ENCODE measurements at regions not wholly inside any gene's neighbourhood (a gene's known extent, or its start where the extent isn't known, plus 50 kb on each side); places are given as distances from the start of the nearest gene placed in this dataset.

DNA sequence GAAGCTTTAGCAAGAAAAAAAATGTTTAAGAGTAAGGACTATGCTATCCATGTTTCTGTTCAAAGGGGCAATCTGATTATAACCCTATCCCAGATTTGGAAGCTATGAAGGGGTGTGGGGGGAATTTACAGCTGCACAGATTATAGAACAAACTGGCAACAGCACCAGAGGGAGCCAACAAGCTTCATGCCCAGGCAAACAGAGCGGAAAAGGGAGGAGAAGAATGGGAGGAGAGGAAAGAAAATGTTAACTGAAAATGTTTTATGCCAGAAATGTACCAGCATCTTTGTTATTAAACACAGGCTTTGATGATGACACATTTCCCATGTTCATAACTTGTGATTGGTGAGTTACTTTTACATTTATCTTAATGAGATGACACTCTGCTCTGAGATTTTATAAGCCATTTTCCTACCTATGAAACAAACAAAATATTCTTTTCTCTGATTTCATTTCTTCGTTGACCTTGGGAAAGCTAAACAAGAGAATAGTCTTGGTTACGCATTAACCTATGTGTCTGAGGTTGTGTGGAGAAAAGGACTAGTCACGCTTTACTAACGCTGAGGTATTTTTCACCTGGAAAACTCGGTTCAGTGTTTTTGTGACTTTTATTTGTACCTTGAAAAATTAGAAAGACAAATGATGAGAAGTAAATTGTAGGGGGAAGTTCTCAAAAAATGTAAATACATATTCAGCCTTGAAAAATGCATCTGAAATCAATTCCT is 235.8 kb upstream of the MIR17HG start:
- no peaks in the 10 kb centered on the region for H3K27me3 Mint-ChIP-seq
- no peak for DNase-seq (ENCODE audit: low spot score)
- H3K4me1 Mint-ChIP-seq (ENCODE audit: low read depth in 2 of 2): no peaks in the 10 kb centered on the region
- no peak overlapping the region for H3K27ac Mint-ChIP-seq
- H3K36me3 Mint-ChIP-seq: no peaks in the 10 kb centered on the region
- H3K9me3 Mint-ChIP-seq: peaks cover 2% of the 10 kb centered on the region
- no peak for ATAC-seq
- H3K4me3 Mint-ChIP-seq: no peak overlapping the region

DNA sequence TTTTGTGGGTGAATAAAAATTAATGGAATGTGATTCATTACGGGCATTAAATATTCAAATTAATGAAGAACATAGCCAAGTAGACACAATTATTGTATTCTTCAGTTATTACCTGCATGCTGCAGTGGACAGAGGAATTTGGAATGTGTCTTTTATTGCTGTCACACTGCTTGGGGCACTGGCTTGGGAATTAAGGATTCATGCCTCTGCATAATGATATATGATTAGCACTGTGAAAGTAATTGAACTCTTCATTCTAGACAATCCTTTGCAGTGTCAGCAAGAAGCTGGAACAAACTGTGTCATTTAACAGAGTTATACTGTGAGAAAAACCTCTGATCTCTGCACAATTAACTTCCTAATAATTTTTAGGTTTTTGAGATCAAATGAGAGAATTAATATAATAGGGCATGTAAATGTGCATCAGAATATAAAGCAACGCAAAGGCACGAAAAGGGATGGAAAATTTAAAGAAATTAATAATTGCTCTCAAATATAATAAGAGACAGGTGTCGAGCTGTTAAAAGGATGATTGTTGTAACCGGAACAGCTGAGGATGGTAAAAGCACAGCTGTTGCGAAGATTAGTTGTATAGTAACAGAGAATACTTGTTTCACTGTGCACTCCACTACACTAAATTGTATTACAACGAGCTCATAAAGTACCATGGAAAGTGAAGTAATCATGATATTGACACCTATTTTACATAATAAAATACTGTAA is 235.1 kb upstream of the MIR17HG start:
- DNase-seq (ENCODE audit: low spot score) (no peak), ATAC-seq (no peak)
- H3K27me3 Mint-ChIP-seq: no peaks in the 10 kb centered on the region
- H3K36me3 Mint-ChIP-seq: no peaks in the 10 kb centered on the region
- peaks cover 2% of the 10 kb centered on the region for H3K9me3 Mint-ChIP-seq
- H3K4me3 Mint-ChIP-seq: no peak overlapping the region
- no peaks in the 10 kb centered on the region for H3K4me1 Mint-ChIP-seq (ENCODE audit: low read depth in 2 of 2)
- H3K27ac Mint-ChIP-seq: no peak overlapping the region

DNA sequence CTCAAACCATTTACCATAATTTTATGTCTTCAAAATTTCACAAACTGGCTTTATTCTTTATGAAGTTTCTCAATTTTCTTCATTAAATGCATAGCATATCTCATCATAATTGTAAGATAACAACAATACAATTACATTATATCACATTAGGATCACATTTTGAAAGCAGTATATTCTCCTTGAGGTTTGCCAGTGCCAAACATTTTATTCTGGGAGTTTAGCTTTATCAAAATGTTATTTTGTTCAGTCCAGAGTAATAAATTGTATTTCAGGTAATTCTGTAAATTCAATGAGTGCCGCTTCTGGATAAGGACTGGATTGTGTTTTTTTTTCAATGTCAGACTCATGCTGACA is 234.6 kb upstream of the MIR17HG start:
- Mint-ChIP-seq H3K9me3 (peaks cover 2% of the 10 kb centered on the region), H3K4me3 (no peak overlapping the region), H3K36me3 (no peaks in the 10 kb centered on the region), H3K27ac (no peak overlapping the region), H3K27me3 (no peaks in the 10 kb centered on the region), H3K4me1 (ENCODE audit: low read depth in 2 of 2) (no peaks in the 10 kb centered on the region)
- ATAC-seq (no peak), DNase-seq (ENCODE audit: low spot score) (no peak)

DNA sequence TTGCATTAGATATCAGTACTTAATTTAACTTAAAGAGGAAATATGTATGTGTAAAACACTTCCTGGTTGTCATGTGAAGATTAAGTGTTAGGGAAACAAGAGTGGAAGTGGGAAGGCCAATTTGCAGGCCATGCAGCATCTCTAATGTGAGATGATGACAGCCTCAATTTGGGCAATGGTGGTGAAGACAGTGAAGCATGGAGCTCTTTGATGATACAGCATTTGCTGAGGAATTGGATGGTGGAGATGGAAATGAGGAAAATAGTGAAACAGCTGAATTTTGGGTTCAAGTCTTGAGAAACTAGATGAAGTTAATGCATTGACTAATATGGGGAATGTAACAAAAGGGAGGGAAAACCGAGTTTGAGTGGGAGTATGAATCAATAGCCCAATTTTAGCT is 231.7 kb upstream of the MIR17HG start:
- Mint-ChIP-seq H3K27me3 (no peaks in the 10 kb centered on the region), H3K4me1 (ENCODE audit: low read depth in 2 of 2) (no peaks in the 10 kb centered on the region), H3K36me3 (no peaks in the 10 kb centered on the region), H3K4me3 (no peak overlapping the region), H3K9me3 (peaks cover 2% of the 10 kb centered on the region), H3K27ac (no peak overlapping the region)
- no peak for ATAC-seq
- DNase-seq (ENCODE audit: low spot score): no peak

DNA sequence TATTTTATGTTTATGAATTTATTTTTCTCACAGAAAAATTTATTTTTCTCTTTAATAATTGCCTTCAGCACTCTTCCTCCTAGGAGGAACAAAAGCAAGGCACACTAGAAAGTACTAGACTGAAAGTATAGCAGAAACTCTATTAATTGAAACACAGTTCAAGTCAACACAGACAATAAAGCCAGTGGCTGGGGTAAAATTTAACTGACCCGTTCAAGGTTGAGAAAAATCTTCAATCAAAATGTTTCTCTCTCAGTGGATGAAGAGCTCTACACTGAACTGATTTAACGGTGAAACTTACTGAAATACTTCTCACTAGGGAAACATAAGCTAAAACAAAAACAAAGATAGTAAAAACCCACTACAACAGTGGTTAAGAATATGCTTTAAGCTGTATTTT is 230.1 kb upstream of the MIR17HG start:
- DNase-seq (ENCODE audit: low spot score) (no peak), ATAC-seq (no peak)
- Mint-ChIP-seq H3K4me3 (no peak overlapping the region), H3K27me3 (no peaks in the 10 kb centered on the region), H3K27ac (no peak overlapping the region), H3K36me3 (no peaks in the 10 kb centered on the region), H3K9me3 (no peaks in the 10 kb centered on the region), H3K4me1 (ENCODE audit: low read depth in 2 of 2) (no peaks in the 10 kb centered on the region)

DNA sequence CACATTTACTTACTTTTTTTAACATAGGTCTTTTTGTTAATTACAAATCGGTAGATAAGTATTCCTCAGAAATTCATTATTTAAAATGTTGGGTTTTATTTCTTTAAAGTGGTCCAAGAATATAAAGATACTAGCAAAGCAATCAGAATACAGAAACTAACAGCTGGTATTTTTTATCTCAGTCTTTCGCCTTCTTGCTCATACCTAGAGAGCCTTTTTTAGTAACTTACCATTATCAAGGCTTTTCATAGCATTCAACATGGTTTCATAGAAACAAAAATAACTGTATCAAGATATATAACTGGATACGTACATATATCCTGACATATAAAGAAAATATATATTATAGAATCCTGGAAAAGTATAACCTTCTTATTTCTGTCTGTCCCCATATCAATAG is 227.8 kb upstream of the MIR17HG start:
- no peaks in the 10 kb centered on the region for H3K9me3 Mint-ChIP-seq
- no peaks in the 10 kb centered on the region for H3K27me3 Mint-ChIP-seq
- no peak overlapping the region for H3K27ac Mint-ChIP-seq
- DNase-seq (ENCODE audit: low spot score) (no peak), ATAC-seq (no peak)
- H3K36me3 Mint-ChIP-seq: no peaks in the 10 kb centered on the region
- H3K4me1 Mint-ChIP-seq (ENCODE audit: low read depth in 2 of 2): no peaks in the 10 kb centered on the region
- H3K4me3 Mint-ChIP-seq: no peak overlapping the region

DNA sequence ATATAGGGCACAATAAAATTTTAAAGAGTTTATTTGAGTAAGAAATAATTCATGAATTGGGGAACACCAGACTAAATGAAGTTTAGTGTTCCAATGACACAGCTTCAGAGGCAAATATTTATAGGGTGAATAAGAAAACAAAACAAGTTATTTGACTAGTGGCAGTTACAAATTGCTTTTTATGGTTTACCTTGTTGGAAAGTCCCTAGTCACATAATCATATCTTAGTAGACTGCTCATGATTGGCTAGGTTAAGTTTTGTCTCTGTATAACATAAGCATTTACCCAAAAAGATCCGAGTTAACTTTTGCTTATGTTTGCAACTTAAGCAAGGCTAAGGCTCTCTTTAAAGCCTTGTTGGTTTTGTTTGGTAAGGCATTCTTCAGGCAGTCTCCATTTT is 224.7 kb upstream of the MIR17HG start:
- no peaks in the 10 kb centered on the region for H3K27me3 Mint-ChIP-seq
- no peak for ATAC-seq
- no peaks in the 10 kb centered on the region for H3K4me1 Mint-ChIP-seq (ENCODE audit: low read depth in 2 of 2)
- H3K36me3 Mint-ChIP-seq: no peaks in the 10 kb centered on the region
- no peak overlapping the region for H3K4me3 Mint-ChIP-seq
- no peaks in the 10 kb centered on the region for H3K9me3 Mint-ChIP-seq
- no peak for DNase-seq (ENCODE audit: low spot score)
- H3K27ac Mint-ChIP-seq: no peak overlapping the region

DNA sequence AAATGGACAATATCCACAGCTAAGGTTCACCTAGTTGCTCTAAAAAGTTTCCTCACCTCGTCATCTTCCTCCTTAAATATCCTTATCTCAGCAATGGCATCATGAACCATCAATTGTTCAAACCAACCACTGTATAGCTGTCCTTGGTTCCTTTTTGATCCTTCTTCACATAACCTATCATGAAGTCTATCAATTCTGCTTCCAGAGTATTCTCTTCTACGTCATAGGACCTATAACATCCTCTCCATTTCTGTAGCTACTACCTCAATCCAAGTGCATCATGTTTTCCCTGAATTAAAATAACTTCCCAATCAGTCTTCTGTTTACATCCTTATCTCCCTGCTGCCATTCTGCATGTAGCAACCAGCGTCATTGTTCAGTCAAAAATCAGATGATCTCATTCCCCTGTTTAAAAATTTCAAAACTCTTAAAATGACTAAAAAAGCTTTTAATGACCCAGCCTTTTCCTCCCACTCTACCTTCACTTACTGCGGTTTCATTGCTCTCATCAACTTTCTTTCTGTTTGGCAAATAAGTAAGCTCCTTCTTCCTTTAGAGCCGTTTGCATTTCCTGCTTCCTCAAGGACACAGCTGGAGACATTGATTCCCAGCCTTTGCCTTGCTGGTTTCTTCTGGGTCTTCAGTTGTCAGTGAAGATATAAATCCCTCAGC is 223.9 kb upstream of the MIR17HG start:
- Mint-ChIP-seq H3K27ac (no peak overlapping the region), H3K4me3 (no peak overlapping the region), H3K27me3 (no peaks in the 10 kb centered on the region), H3K36me3 (no peaks in the 10 kb centered on the region), H3K4me1 (ENCODE audit: low read depth in 2 of 2) (no peaks in the 10 kb centered on the region), H3K9me3 (no peaks in the 10 kb centered on the region)
- ATAC-seq (no peak), DNase-seq (ENCODE audit: low spot score) (no peak)

DNA sequence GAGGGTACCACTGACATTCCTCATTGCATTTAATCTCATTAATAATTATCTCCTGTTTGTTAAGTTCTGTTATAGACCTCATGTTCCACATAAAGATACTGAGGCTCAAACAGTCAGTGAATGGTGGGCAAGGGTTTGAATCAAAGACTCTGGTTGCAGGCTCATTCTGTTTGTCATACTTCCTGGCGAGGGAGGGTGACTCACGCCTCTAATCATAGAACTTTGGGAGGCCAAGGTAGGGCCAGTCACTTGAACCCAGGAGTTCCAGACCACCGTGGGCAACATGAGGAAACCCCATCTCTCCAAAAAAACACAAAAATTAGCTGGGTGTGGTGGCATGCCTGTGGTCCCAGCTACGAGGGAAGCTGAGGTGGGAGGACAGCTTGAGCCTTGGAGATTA is 220.7 kb upstream of the MIR17HG start:
- H3K4me3 Mint-ChIP-seq: no peak overlapping the region
- DNase-seq (ENCODE audit: low spot score): no peak
- ATAC-seq: no peak
- H3K27me3 Mint-ChIP-seq: no peaks in the 10 kb centered on the region
- H3K27ac Mint-ChIP-seq: no peak overlapping the region
- no peaks in the 10 kb centered on the region for H3K36me3 Mint-ChIP-seq
- no peaks in the 10 kb centered on the region for H3K4me1 Mint-ChIP-seq (ENCODE audit: low read depth in 2 of 2)
- H3K9me3 Mint-ChIP-seq: no peaks in the 10 kb centered on the region

DNA sequence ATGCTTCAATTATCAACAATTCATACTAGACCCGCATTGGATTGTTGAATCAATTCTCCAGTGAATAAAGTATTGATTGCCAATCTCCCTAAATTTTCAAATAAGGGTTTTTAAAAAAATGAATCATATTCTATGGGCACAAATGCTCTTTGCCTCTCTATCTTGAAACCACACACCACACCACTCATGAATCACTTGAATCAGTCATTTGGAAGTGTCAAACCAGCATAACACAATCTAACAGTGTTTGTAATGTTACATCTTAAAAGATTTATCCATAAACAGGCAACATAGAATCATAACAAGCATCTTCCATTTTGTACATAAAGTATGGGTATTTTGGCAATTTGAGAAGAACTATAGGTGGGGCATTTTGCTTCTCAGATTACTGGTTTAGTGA is 219.5 kb upstream of the MIR17HG start:
- Mint-ChIP-seq H3K9me3 (no peaks in the 10 kb centered on the region), H3K27ac (no peak overlapping the region), H3K4me3 (no peak overlapping the region), H3K4me1 (ENCODE audit: low read depth in 2 of 2) (no peaks in the 10 kb centered on the region), H3K27me3 (no peaks in the 10 kb centered on the region), H3K36me3 (no peaks in the 10 kb centered on the region)
- DNase-seq (ENCODE audit: low spot score) (no peak), ATAC-seq (no peak)

DNA sequence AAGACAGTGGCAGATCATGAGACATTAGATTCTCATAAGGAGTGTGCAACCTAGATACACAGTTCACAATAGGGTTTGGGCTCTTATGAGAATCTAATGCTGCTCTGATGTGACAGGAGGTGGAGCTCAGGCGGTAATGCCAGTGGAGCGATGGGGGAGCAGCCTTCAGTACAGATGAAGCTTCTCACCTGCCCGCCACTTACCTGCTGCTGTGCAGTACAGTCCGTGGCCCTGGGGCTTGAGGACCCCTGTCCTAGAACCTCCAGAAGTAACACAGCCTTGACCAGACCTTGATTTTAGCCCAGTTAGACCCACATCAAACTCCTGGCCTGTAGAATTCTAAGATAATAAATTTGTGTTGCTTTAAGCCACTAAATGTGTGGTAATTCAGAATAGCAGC is 215.1 kb upstream of the MIR17HG start:
- no peaks in the 10 kb centered on the region for H3K9me3 Mint-ChIP-seq
- H3K36me3 Mint-ChIP-seq: no peaks in the 10 kb centered on the region
- H3K27me3 Mint-ChIP-seq: no peaks in the 10 kb centered on the region
- ATAC-seq (no peak), DNase-seq (ENCODE audit: low spot score) (no peak)
- no peak overlapping the region for H3K4me3 Mint-ChIP-seq
- H3K4me1 Mint-ChIP-seq (ENCODE audit: low read depth in 2 of 2): no peaks in the 10 kb centered on the region
- H3K27ac Mint-ChIP-seq: no peak overlapping the region

DNA sequence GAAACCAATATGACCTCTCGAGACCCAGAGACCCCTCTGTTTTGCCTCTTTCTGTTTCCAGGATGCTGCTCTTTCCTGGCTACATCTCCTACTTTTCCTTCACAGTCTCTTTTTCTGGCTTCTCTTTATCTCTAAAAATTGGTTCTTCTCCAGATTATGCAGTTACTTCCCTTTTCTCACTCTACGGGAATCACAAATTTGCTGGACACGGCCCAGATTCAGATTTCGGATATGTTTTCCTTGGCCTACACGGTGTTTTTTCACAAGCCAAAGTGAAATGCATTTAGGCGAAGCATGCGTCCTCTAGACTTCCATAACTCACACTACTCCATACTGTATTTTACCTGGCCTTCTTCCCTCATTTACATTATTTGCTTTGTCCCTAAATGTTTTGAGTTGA is 214.7 kb upstream of the MIR17HG start:
- no peaks in the 10 kb centered on the region for H3K4me1 Mint-ChIP-seq (ENCODE audit: low read depth in 2 of 2)
- ATAC-seq: no peak
- no peaks in the 10 kb centered on the region for H3K27me3 Mint-ChIP-seq
- H3K36me3 Mint-ChIP-seq: no peaks in the 10 kb centered on the region
- no peak for DNase-seq (ENCODE audit: low spot score)
- H3K4me3 Mint-ChIP-seq: no peak overlapping the region
- no peaks in the 10 kb centered on the region for H3K9me3 Mint-ChIP-seq
- H3K27ac Mint-ChIP-seq: no peak overlapping the region

DNA sequence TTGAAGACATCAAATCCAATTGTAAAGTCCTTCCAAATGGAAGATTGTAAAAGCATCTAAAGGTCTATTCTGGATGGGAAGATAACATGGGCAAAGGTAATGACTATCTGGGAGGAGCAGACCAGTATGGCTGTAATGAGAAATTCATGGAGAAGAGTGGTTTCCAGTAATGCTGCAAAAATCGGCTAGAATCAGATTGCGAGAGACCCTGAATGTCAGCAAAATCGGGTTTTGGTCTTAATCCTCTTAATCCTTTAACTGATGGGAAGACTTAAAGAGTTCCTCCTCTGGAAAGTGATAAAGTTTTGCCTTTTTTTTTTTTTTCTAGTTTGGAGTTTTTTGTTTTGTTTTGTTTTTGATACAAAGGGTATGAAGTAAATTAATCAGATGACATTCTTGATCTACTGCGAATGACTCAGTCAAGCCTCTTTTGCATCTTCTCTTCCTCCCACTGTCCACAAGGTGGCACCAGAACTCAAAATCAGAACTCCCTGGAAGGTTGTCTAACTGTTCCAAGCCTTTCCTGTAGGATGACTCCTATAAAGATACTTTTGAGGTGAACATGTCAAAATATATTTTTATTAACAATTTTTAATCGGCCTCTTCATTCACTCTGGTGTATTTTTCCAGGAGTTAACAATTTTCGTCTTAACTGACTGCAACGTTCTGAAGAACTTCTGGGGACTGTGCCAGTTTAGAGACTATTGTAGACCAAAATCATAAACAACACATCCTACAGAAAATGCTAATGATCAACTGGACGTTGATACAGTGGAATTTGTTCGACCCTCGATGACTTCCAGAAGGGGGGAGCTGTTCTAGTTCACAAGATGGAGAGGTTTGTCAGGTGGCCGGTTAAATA is 213.3 kb upstream of the MIR17HG start:
- DNase-seq (ENCODE audit: low spot score): peak; percentile 60
- H3K27me3 Mint-ChIP-seq: no peaks in the 10 kb centered on the region

DNA sequence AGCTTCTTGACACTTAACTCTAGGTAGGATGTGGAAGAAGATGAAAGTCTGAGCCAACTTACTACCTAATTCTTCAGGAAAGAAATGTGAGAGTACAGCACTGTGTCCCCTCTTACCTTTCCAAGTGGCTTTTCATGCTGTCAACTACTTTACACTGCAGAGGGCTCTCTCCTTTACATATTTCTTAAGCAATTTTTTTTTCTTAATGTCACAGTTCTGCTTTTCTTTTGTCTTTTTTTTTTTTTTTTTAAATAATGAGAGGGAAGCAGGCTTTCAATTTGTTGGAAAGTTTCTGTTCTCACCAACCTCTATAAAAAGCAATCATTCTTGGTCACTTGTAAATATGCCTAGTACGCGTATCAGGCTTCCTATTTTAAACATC is 212.7 kb upstream of the MIR17HG start:
- Mint-ChIP-seq H3K4me1 (ENCODE audit: low read depth in 2 of 2) (no peaks in the 10 kb centered on the region), H3K27ac (no peak overlapping the region), H3K9me3 (no peaks in the 10 kb centered on the region), H3K36me3 (no peaks in the 10 kb centered on the region), H3K27me3 (no peaks in the 10 kb centered on the region), H3K4me3 (no peak overlapping the region)
- ATAC-seq (no peak), DNase-seq (ENCODE audit: low spot score) (no peak)

More for the DNA sequence above, 213.3 kb upstream of the MIR17HG start:
- peak in 1 of 2 donors; percentile 67 for ATAC-seq
- no peaks in the 10 kb centered on the region for H3K4me1 Mint-ChIP-seq (ENCODE audit: low read depth in 2 of 2)
- no peaks in the 10 kb centered on the region for H3K36me3 Mint-ChIP-seq
- H3K9me3 Mint-ChIP-seq: no peaks in the 10 kb centered on the region
- H3K4me3 Mint-ChIP-seq: no peak overlapping the region
- no peak overlapping the region for H3K27ac Mint-ChIP-seq

Measured in natural killer cell treated with Interleukin-12 subunit alpha and Interleukin-12 subunit beta and Interleukin-15 and Interleukin-18, amount 100 ng/mL, for 72 hours (primary cell).